Endothelial cell of umbilical vein (primary cell): ENCODE measurements at regions not wholly inside any gene's neighbourhood (a gene's known extent, or its start where the extent isn't known, plus 50 kb on each side); places are given as distances from the start of the nearest gene placed in this dataset.

Source experiments
- BruUV-seq: library from RNA; stranded (reverse); fragments of 400-500 nt; replicated peaks from 2 replicates; lab custom pipeline; 2021; lab: Mats Ljungman, UMichigan
- CTCF ChIA-PET: fragments of 300-600, 350-600 bp; sonication (Branson Sonifier 250); formaldehyde crosslinking; loops from one replicate; lab custom pipeline; 2021; ENCODE audit warnings: antibody characterized with exemption, inconsistent platforms; lab: Charles Lee
- POLR2A ChIA-PET: fragments of 300-600, 350-600 bp; sonication (Branson Sonifier 250); formaldehyde crosslinking; loops from one replicate; lab custom pipeline; 2021; ENCODE audit warnings: antibody characterized with exemption, inconsistent platforms; lab: Charles Lee
- DNase-seq: peaks from one replicate; pipeline ENCODE4 v3.0.0-alpha.2; 2011; ENCODE audit warnings: low read depth, low spot score
- FAIRE-seq: peaks from 2 replicates; lab custom pipeline; 2011; peaks lifted over from hg19 to GRCh38; lab: Jason Lieb, UNC
- H2AFZ ChIP-seq: 2 replicates; pipeline ENCODE4 v1.6.0; 2012; ENCODE audit warnings: low read depth, low read length, control low read depth, inconsistent platforms
- H3K27ac ChIP-seq: 2 replicates; pipeline ENCODE4 v1.5.1; 2011; ENCODE audit warnings: low read depth, mild to moderate bottlenecking, control low read depth, low read length, moderate library complexity; ENCODE audit not compliant: insufficient read depth
- H3K27me3 ChIP-seq, 2 experiments: 2 replicates each; pipeline versions ENCODE4 v1.6.0 to v1.6.1; 2011; ENCODE audit warnings: low read length in 2 of 2, mixed read lengths in 1 of 2; ENCODE audit not compliant: control insufficient read depth in 2 of 2, insufficient read depth in 2 of 2
- H3K36me3 ChIP-seq, 2 experiments: 2 replicates in 1 of 2; 3 replicates in 1 of 2; pipeline ENCODE4 v1.5.1; 2011; ENCODE audit warnings: low read length in 2 of 2, mild to moderate bottlenecking in 1 of 2, moderate library complexity in 1 of 2; ENCODE audit not compliant: control insufficient read depth in 2 of 2, insufficient read depth in 2 of 2; ENCODE audit errors: extremely low read depth in 1 of 2
- H3K4me1 ChIP-seq: 3 replicates; pipeline ENCODE4 v1.5.1; 2011; ENCODE audit warnings: mild to moderate bottlenecking, low read length; ENCODE audit not compliant: control insufficient read depth, insufficient read depth; ENCODE audit errors: extremely low read depth
- H3K4me2 ChIP-seq: 2 replicates; pipeline ENCODE4 v1.6.1; 2011; ENCODE audit warnings: low read length, control low read depth, mixed read lengths; ENCODE audit not compliant: insufficient read depth
- H3K4me3 ChIP-seq, 3 experiments: fragments of 200-600 bp in 1 of 3; sonication (generic), shearing (Covaris generic) in 1 of 3; replicated peaks in 1 of 3; 2 replicates each; pipeline ENCODE4 v1.5.1; 2011 to 2016; ENCODE audit warnings: control low read depth in 3 of 3, low read length in 3 of 3, mild to moderate bottlenecking in 2 of 3, inconsistent platforms in 1 of 3, low read depth in 1 of 3, moderate library complexity in 1 of 3; ENCODE audit not compliant: insufficient read depth in 1 of 3
- H3K79me2 ChIP-seq: 2 replicates; pipeline ENCODE4 v1.6.0; 2012; ENCODE audit warnings: low read length, inconsistent platforms; ENCODE audit not compliant: control insufficient read depth, insufficient read depth
- H3K9ac ChIP-seq: replicated peaks from 2 replicates; pipeline ENCODE3; 2011; ENCODE audit warnings: low read length, control low read depth; ENCODE audit not compliant: insufficient read depth; ENCODE audit errors: extremely low read depth
- H3K9me1 ChIP-seq: replicated peaks from 3 replicates; pipeline ENCODE4 v1.6.0; 2011; ENCODE audit warnings: mild to moderate bottlenecking, low read length; ENCODE audit not compliant: control insufficient read depth, insufficient read depth; ENCODE audit errors: extremely low read depth
- H3K9me3 ChIP-seq: replicated peaks from 2 replicates; pipeline ENCODE4 v1.5.1; 2012; ENCODE audit warnings: low read length, inconsistent platforms; ENCODE audit not compliant: control insufficient read depth, insufficient read depth
- H4K20me1 ChIP-seq: replicated peaks from 2 replicates; pipeline ENCODE3; 2011; ENCODE audit warnings: mild to moderate bottlenecking, low read length; ENCODE audit not compliant: control insufficient read depth, insufficient read depth; ENCODE audit errors: extremely low read depth
- EZH2 ChIP-seq: IDR thresholded peaks from 2 replicates; pipeline ENCODE4 v1.6.1; 2012; ENCODE audit warnings: borderline replicate concordance, low read depth, mild to moderate bottlenecking, moderate library complexity, low read length, inconsistent platforms; ENCODE audit not compliant: severe bottlenecking
- FOS ChIP-seq: IDR thresholded peaks from 2 replicates; pipeline ENCODE4 v1.6.1; 2011; ENCODE audit warnings: mild to moderate bottlenecking, low read length, moderate library complexity, borderline replicate concordance; ENCODE audit not compliant: insufficient read depth
- GATA2 ChIP-seq: IDR thresholded peaks from 2 replicates; pipeline ENCODE4 v1.7.0; 2011; ENCODE audit warnings: low read depth, mild to moderate bottlenecking, moderate library complexity, mixed read lengths, low read length; ENCODE audit not compliant: insufficient read length, insufficient read depth
- JUN ChIP-seq: IDR thresholded peaks from 2 replicates; pipeline ENCODE4 v1.6.1; 2011; ENCODE audit warnings: borderline replicate concordance, low read depth; ENCODE audit not compliant: insufficient read length, insufficient read depth
- MYC ChIP-seq: IDR thresholded peaks from one replicate; pipeline ENCODE4 v1.6.1; 2011; ENCODE audit warnings: mild to moderate bottlenecking, low read depth, low read length
- POLR2A ChIP-seq: IDR thresholded peaks from 2 replicates; pipeline ENCODE4 v1.6.1; 2012; ENCODE audit warnings: low read depth, mild to moderate bottlenecking, control low read depth, low read length
- POLR2AphosphoS5 ChIP-seq: IDR thresholded peaks from 2 replicates; pipeline ENCODE4 v1.6.1; 2012; ENCODE audit warnings: low read depth, mild to moderate bottlenecking, control low read depth, low read length, moderate library complexity; ENCODE audit not compliant: insufficient read depth
- dilution Hi-C: fragments of 300-500 bp; cut with MboI; formaldehyde crosslinking; loops from one replicate; pipeline ENCODE4 v1.15.0; 2019; ENCODE audit warnings: low sequenced_read_pairs; ENCODE audit not compliant: extremely low pct_ligation_motif_present
- intact Hi-C: fragments of 100-400 bp; cut with micrococcal nuclease; formaldehyde crosslinking; loops from one replicate; pipeline ENCODE4 v1.10.0; 2022
- TF ChIP-seq, protein P1 (sequence below), 2 donors: IDR thresholded peaks; 1 replicate in 1 of 2; 2 replicates in 1 of 2; pipeline ENCODE4 v1.5.1; 2011; ENCODE audit warnings: low read length in 2 of 2, mild to moderate bottlenecking in 2 of 2, moderate library complexity in 2 of 2, control low read depth in 1 of 2, inconsistent platforms in 1 of 2, low read depth in 1 of 2; ENCODE audit not compliant: insufficient read depth in 1 of 2; ENCODE audit errors: extremely low read depth in 1 of 2
- TF ChIP-seq, protein P2 (sequence below): IDR thresholded peaks from 2 replicates; pipeline ENCODE4 v1.6.1; 2011; ENCODE audit not compliant: insufficient read depth, insufficient read length

DNA sequence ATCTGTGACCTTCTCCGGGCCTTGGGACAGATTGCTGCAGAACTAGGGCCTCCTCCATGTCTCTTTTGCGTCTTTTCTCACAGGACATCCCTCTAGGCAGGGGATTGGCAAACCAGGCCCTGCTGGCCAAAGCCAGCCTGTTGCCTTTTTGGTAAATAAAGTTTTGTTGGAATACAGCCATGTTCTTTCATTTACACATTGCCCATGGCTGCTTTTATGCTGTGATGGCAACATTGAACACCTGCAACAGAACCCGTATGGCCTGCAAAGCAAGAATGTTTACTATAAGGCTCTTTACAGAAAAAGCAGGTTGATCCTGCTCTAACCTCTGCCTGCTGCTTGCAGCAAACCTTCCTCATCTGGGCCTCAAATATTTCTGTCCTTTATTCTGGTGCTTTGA, 56.8 kb upstream of the B3GAT1 start:
- Histone ChIP-seq H3K27ac (no peak overlapping the region), H3K9me1 (no peaks in the 10 kb centered on the region), H3K4me3 (no peak overlapping the region), H3K4me1 (no peaks in the 10 kb centered on the region), H3K4me2 (no peak overlapping the region), H3K9me3 (no peaks in the 10 kb centered on the region), H2AFZ (no peak overlapping the region), H3K79me2 (no peaks in the 10 kb centered on the region), H4K20me1 (no peaks in the 10 kb centered on the region), H3K27me3 (no peaks in the 10 kb centered on the region), H3K36me3 (no peaks in the 10 kb centered on the region), H3K9ac (no peak overlapping the region)
- ChIA-PET POLR2A (no interaction called here), CTCF (no interaction called here)
- BruUV-seq, result no TSS peak
- dilution Hi-C loops (no loop called here), intact Hi-C loops (no loop called here)
- TF ChIP-seq GATA2, result no peak
- no peak for TF ChIP-seq FOS
- TF ChIP-seq, protein P1, sequence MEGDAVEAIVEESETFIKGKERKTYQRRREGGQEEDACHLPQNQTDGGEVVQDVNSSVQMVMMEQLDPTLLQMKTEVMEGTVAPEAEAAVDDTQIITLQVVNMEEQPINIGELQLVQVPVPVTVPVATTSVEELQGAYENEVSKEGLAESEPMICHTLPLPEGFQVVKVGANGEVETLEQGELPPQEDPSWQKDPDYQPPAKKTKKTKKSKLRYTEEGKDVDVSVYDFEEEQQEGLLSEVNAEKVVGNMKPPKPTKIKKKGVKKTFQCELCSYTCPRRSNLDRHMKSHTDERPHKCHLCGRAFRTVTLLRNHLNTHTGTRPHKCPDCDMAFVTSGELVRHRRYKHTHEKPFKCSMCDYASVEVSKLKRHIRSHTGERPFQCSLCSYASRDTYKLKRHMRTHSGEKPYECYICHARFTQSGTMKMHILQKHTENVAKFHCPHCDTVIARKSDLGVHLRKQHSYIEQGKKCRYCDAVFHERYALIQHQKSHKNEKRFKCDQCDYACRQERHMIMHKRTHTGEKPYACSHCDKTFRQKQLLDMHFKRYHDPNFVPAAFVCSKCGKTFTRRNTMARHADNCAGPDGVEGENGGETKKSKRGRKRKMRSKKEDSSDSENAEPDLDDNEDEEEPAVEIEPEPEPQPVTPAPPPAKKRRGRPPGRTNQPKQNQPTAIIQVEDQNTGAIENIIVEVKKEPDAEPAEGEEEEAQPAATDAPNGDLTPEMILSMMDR (IDR thresholded peaks at IDR 0.05; ENCODE audit: extremely low read depth in 1 of 2, insufficient read depth in 1 of 2, low read depth in 1 of 2, low read length in 2 of 2), result no peak
- TF ChIP-seq POLR2A, result no peak
- TF ChIP-seq JUN, result no peak
- TF ChIP-seq MYC, result no peak
- no peak for FAIRE-seq
- DNase-seq, result no peak

DNA sequence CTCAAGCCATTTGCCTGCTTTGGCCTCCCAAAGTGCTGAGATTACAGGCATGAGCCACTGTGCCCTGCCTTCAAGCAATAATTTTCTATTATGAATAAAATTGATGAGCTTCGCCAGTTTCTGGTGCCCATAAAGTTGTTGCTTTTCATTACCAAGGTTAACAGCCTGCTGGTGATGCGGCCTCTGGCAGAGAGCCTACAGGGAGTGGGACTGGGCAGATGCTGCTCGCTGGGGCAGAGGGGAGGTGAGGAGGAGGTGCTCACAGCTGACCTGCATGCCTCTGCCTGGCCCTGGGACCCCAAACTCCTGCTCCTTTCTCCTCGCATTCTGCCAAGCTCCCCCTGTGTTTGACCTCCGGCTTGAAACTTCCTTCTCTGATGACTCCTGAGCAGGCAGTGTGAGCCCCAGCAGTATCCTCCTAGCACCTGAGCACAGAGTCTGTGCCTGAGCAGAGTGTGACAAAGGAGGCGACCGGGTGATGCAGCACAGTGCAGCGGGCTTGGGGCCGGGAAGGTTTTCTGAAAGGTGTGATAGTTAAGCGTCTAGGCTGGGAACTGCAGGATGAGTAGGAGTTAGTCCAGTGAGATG, 56.1 kb upstream of the B3GAT1 start:
- FAIRE-seq, result no peak
- CTCF ChIA-PET, result no interaction called here
- no peak overlapping the region for H3K4me2 ChIP-seq

More for the DNA sequence above, 56.1 kb upstream of the B3GAT1 start:
- Histone ChIP-seq H3K9me3 (no peaks in the 10 kb centered on the region), H3K9me1 (no peaks in the 10 kb centered on the region), H2AFZ (no peak overlapping the region), H3K27ac (no peak overlapping the region), H4K20me1 (no peaks in the 10 kb centered on the region), H3K79me2 (no peaks in the 10 kb centered on the region), H3K4me1 (no peaks in the 10 kb centered on the region), H3K27me3 (no peaks in the 10 kb centered on the region), H3K4me3 (no peak overlapping the region), H3K36me3 (no peaks in the 10 kb centered on the region), H3K9ac (no peak overlapping the region)
- TF ChIP-seq POLR2A (no peak), FOS (no peak), POLR2AphosphoS5 (no peak), JUN (no peak), GATA2 (no peak), MYC (no peak), EZH2 (no peak)
- TF ChIP-seq, protein P2, sequence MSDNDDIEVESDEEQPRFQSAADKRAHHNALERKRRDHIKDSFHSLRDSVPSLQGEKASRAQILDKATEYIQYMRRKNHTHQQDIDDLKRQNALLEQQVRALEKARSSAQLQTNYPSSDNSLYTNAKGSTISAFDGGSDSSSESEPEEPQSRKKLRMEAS, result no peak
- TF ChIP-seq, protein P1 (IDR thresholded peaks at IDR 0.05; ENCODE audit: extremely low read depth in 1 of 2, insufficient read depth in 1 of 2, low read depth in 1 of 2, low read length in 2 of 2), result no peak
- intact Hi-C loops (no loop called here), dilution Hi-C loops (no loop called here)
- no peak for DNase-seq
- POLR2A ChIA-PET, result no interaction called here
- BruUV-seq, result no TSS peak
